Epithelial cell of esophagus (primary cell): ENCODE measurements at regions not wholly inside any gene's neighbourhood (a gene's known extent, or its start where the extent isn't known, plus 50 kb on each side); places are given as distances from the start of the nearest gene placed in this dataset.

Source experiments
- DNase-seq: peaks from one replicate; pipeline ENCODE4 v3.0.0; 2010; ENCODE audit warnings: low read depth
- H3K4me3 ChIP-seq: 2 replicates; pipeline ENCODE4 v1.5.1; 2011; ENCODE audit warnings: mild to moderate bottlenecking, low read length, control low read depth
- TF ChIP-seq, protein P1 (sequence below): IDR thresholded peaks from 2 replicates; pipeline ENCODE4 v1.5.1; 2011; ENCODE audit warnings: low read depth, mild to moderate bottlenecking, low read length, control low read depth, inconsistent platforms; ENCODE audit not compliant: insufficient read depth; ENCODE audit errors: missing control alignments

DNA sequence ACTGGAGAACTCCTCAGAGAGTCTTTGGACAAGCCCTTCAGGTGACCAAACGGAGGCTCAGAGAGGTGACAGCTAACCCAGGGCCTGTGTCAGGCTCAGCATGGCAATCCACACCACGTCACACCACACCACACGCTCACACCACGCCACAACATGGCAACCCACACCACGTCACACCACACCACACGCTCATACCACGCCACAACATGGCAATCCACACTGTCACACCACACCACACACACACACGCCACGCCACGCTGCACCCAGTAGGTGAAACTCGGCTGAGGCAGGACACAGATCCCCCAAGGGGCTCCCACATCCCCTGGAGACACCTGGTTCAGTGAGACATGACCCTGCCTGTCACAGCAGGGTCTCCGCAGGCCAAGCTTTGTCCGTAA, 107.3 kb downstream of the PDGFA start:
- TF ChIP-seq, protein P1, sequence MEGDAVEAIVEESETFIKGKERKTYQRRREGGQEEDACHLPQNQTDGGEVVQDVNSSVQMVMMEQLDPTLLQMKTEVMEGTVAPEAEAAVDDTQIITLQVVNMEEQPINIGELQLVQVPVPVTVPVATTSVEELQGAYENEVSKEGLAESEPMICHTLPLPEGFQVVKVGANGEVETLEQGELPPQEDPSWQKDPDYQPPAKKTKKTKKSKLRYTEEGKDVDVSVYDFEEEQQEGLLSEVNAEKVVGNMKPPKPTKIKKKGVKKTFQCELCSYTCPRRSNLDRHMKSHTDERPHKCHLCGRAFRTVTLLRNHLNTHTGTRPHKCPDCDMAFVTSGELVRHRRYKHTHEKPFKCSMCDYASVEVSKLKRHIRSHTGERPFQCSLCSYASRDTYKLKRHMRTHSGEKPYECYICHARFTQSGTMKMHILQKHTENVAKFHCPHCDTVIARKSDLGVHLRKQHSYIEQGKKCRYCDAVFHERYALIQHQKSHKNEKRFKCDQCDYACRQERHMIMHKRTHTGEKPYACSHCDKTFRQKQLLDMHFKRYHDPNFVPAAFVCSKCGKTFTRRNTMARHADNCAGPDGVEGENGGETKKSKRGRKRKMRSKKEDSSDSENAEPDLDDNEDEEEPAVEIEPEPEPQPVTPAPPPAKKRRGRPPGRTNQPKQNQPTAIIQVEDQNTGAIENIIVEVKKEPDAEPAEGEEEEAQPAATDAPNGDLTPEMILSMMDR: no peak
- H3K4me3 ChIP-seq: no peak overlapping the region
- no peak for DNase-seq

DNA sequence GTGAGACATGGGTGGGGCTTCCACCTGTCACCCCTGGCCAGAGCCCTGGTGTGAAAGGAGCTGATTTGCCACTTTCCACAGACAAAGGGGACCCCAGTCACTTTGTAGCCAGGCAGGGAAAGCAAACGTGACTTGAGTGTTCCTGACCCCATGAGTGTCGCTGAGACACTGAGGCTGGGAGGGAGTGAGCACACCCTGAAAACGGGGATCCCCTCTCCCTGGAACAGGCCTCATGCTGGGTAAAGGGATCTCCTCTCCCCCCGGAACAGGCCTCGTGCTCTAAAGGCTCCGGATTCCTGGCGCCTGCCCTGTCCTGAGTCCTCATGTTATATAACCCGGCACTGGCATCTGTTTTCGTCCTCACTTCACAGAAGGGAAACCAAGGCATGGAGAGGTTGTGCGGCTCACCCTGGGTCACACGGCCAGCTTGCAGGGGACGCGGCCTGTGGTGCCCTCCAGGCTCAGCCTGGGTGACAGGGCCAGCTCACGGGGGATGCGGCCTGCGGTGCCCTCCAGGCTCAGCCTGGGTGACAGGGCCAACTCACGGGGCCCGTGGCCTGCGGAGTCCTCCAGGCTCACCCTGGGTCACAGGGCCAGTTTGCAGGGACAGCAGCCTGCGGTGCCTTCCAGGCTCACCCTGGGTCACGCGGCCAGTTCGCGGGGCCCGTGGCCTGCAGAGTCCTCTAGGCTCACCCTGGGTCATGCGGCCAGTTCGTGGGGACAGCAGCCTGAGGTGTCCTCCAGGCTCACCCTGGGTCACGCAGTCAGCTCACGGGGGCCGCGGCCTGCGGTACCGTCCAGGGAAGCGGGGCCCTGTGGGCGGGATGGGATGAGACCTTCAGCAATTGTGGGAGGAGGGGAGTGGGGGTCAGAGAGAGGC, 104.7 kb downstream of the PDGFA start:
- no peak for DNase-seq
- H3K4me3 ChIP-seq: no peak overlapping the region
- TF ChIP-seq, protein P1: no peak

DNA sequence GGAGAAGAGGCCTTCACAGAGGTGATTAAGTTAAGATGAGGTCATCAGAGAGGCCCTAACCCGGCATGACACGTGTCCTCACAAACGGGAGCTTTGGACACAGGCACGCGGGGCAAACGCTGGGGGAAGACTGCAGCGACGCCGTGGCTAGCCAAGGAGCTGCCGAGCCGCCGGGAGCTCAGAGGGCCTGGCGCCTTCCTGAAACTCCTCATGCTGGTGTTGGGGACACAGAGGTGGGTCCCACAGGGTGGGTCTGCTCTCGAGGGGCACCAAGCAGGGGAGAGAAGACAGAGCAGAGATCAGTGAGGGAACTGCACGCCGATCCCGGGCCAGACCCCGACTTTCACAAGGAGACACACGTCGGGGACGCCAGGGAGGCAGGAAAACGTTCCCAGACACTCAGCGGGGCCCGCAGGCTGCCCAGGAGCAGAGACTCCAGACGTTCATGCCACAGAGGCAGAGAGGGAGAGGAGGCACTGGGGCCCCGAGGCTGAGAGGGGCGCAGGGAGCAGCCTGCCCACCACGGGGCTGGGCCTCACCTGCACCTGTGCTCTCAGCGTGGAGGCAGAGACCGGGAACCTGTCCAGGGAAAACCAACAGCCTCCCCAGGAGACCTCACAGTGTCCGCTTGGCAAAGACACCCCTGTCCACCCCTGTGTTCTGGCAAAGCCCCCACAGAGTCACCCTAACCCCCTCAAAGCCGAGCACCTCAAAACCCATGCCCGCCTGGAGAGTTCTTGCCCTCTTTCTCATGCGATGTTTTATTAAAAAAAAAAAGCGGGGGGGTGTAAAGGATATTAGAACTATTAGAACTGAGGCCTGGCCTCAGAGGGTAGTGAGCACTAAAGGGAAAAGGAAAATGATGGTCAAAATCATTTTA, 103.8 kb downstream of the PDGFA start:
- H3K4me3 ChIP-seq: no peak overlapping the region
- no peak for DNase-seq
- TF ChIP-seq, protein P1: no peak

GRCh38 chr7:416761-417624, 102.7 kb downstream of the PDGFA start:
- TF ChIP-seq, protein P1: no peak
- no peak for DNase-seq
- H3K4me3 ChIP-seq: no peak overlapping the region

DNA sequence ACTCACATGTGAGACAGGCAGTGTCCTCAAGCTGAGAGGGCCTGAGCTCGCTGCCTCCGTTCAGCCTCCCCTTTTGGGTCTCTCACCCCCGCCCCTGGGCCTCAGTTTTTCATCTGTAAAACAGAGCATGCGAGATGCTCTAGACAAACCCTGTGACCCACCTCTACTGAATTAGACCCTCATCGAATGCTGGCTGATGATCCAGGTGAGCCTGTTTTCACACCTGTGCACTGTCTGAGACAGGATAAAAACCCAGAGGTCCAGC, 102.1 kb downstream of the PDGFA start:
- no peak for DNase-seq
- no peak overlapping the region for H3K4me3 ChIP-seq
- TF ChIP-seq, protein P1: no peak

GRCh38 chr7:417973-418601, 101.6 kb downstream of the PDGFA start:
- DNase-seq: no peak
- no peak overlapping the region for H3K4me3 ChIP-seq
- TF ChIP-seq, protein P1: no peak
